Mucosa of stomach (tissue), 1 donor: ENCODE measurements at regions not wholly inside any gene's neighbourhood (a gene's known extent, or its start where the extent isn't known, plus 50 kb on each side); places are given as distances from the start of the nearest gene placed in this dataset.

ENCODE experiments used
- H3K27me3 ChIP-seq: one replicate; pipeline ENCODE4 v1.7.0; 2013; ENCODE audit warnings: mild to moderate bottlenecking, low read length; ENCODE audit not compliant: control insufficient read depth, insufficient read depth
- H3K36me3 ChIP-seq: one replicate; pipeline ENCODE4 v1.7.0; 2013; ENCODE audit warnings: low read length; ENCODE audit not compliant: control insufficient read depth, insufficient read depth
- H3K4me1 ChIP-seq: one replicate; pipeline ENCODE4 v1.7.0; 2013; ENCODE audit warnings: mild to moderate bottlenecking, low read length; ENCODE audit not compliant: control insufficient read depth, insufficient read depth
- H3K4me3 ChIP-seq: one replicate; pipeline ENCODE4 v1.7.0; 2013; ENCODE audit warnings: low read length
- H3K9ac ChIP-seq: one replicate; pipeline ENCODE4 v1.7.0; 2013; ENCODE audit warnings: mild to moderate bottlenecking, low read length, moderate library complexity
- H3K9me3 ChIP-seq: one replicate; pipeline ENCODE4 v1.7.0; 2013; ENCODE audit warnings: mild to moderate bottlenecking, low read length, moderate library complexity; ENCODE audit not compliant: control insufficient read depth
- donor health status: Pancreatic carcinoma.

GRCh38 chr6:164925681-164926530 is 383.5 kb downstream of the C6orf118 start:
- Histone ChIP-seq H3K4me1 (no peaks in the 10 kb centered on the region), H3K27me3 (no peaks in the 10 kb centered on the region), H3K36me3 (no peaks in the 10 kb centered on the region), H3K9me3 (no peaks in the 10 kb centered on the region), H3K4me3 (no peak overlapping the region), H3K9ac (no peak overlapping the region)

- no peak overlapping the region for H3K9ac ChIP-seq
- H3K36me3 ChIP-seq: no peaks in the 10 kb centered on the region
- H3K4me3 ChIP-seq: no peak overlapping the region
- no peaks in the 10 kb centered on the region for H3K4me1 ChIP-seq
- H3K27me3 ChIP-seq: no peaks in the 10 kb centered on the region
- no peaks in the 10 kb centered on the region for H3K9me3 ChIP-seq
Observed at GRCh38 chr6:164924674-164925073, 384.7 kb downstream of the C6orf118 start.

- H3K36me3 ChIP-seq: no peaks in the 10 kb centered on the region
- no peaks in the 10 kb centered on the region for H3K4me1 ChIP-seq
- H3K4me3 ChIP-seq: no peak overlapping the region
- H3K9ac ChIP-seq: no peak overlapping the region
- no peaks in the 10 kb centered on the region for H3K27me3 ChIP-seq
- no peaks in the 10 kb centered on the region for H3K9me3 ChIP-seq
Observed at GRCh38 chr6:164917211-164917610, 392.2 kb downstream of the C6orf118 start.

- H3K4me3 ChIP-seq: no peak overlapping the region
- H3K27me3 ChIP-seq: no peaks in the 10 kb centered on the region
- H3K9me3 ChIP-seq: no peaks in the 10 kb centered on the region
- H3K36me3 ChIP-seq: no peaks in the 10 kb centered on the region
- no peaks in the 10 kb centered on the region for H3K4me1 ChIP-seq
- H3K9ac ChIP-seq: no peak overlapping the region
Observed at GRCh38 chr6:164916087-164916486, 393.3 kb downstream of the C6orf118 start.

- H3K4me1 ChIP-seq: no peaks in the 10 kb centered on the region
- H3K27me3 ChIP-seq: no peaks in the 10 kb centered on the region
- H3K4me3 ChIP-seq: no peak overlapping the region
- no peaks in the 10 kb centered on the region for H3K36me3 ChIP-seq
- H3K9me3 ChIP-seq: no peaks in the 10 kb centered on the region
- no peak overlapping the region for H3K9ac ChIP-seq
Observed at GRCh38 chr6:164911873-164912580, 397.4 kb downstream of the C6orf118 start.

GRCh38 chr6:164911151-164911550 is 398.3 kb downstream of the C6orf118 start:
- H3K36me3 ChIP-seq: no peaks in the 10 kb centered on the region
- no peak overlapping the region for H3K9ac ChIP-seq
- no peaks in the 10 kb centered on the region for H3K9me3 ChIP-seq
- H3K27me3 ChIP-seq: no peaks in the 10 kb centered on the region
- H3K4me1 ChIP-seq: no peaks in the 10 kb centered on the region
- no peak overlapping the region for H3K4me3 ChIP-seq

GRCh38 chr6:164906766-164907165 is 402.6 kb downstream of the C6orf118 start:
- no peak overlapping the region for H3K4me3 ChIP-seq
- H3K36me3 ChIP-seq: no peaks in the 10 kb centered on the region
- H3K27me3 ChIP-seq: no peaks in the 10 kb centered on the region
- H3K4me1 ChIP-seq: no peaks in the 10 kb centered on the region
- no peaks in the 10 kb centered on the region for H3K9me3 ChIP-seq
- no peak overlapping the region for H3K9ac ChIP-seq

- no peaks in the 10 kb centered on the region for H3K36me3 ChIP-seq
- H3K9ac ChIP-seq: no peak overlapping the region
- H3K4me3 ChIP-seq: no peak overlapping the region
- H3K4me1 ChIP-seq: no peaks in the 10 kb centered on the region
- no peaks in the 10 kb centered on the region for H3K9me3 ChIP-seq
- no peaks in the 10 kb centered on the region for H3K27me3 ChIP-seq
Observed at GRCh38 chr6:164905311-164905710, 404.1 kb downstream of the C6orf118 start.

- Histone ChIP-seq H3K9ac (no peak overlapping the region), H3K4me3 (no peak overlapping the region), H3K27me3 (no peaks in the 10 kb centered on the region), H3K4me1 (no peaks in the 10 kb centered on the region), H3K36me3 (no peaks in the 10 kb centered on the region), H3K9me3 (no peaks in the 10 kb centered on the region)
Observed at GRCh38 chr6:164898412-164898811, 411.0 kb downstream of the C6orf118 start.

- H3K9me3 ChIP-seq: no peaks in the 10 kb centered on the region
- no peaks in the 10 kb centered on the region for H3K4me1 ChIP-seq
- no peaks in the 10 kb centered on the region for H3K27me3 ChIP-seq
- H3K4me3 ChIP-seq: no peak overlapping the region
- H3K9ac ChIP-seq: no peak overlapping the region
- H3K36me3 ChIP-seq: no peaks in the 10 kb centered on the region
Observed at GRCh38 chr6:164897523-164898235, 411.7 kb downstream of the C6orf118 start.

- Histone ChIP-seq H3K27me3 (no peaks in the 10 kb centered on the region), H3K4me3 (no peak overlapping the region), H3K9ac (no peak overlapping the region), H3K9me3 (no peaks in the 10 kb centered on the region), H3K4me1 (no peaks in the 10 kb centered on the region), H3K36me3 (no peaks in the 10 kb centered on the region)
Observed at GRCh38 chr6:164889980-164890379, 419.4 kb downstream of the C6orf118 start.

GRCh38 chr6:164887660-164888059 is 421.7 kb downstream of the C6orf118 start:
- no peaks in the 10 kb centered on the region for H3K27me3 ChIP-seq
- H3K4me3 ChIP-seq: no peak overlapping the region
- no peaks in the 10 kb centered on the region for H3K36me3 ChIP-seq
- H3K4me1 ChIP-seq: no peaks in the 10 kb centered on the region
- H3K9me3 ChIP-seq: no peaks in the 10 kb centered on the region
- no peak overlapping the region for H3K9ac ChIP-seq
